Amygdala (tissue), 56 donors: ENCODE measurements at regions not wholly inside any gene's neighbourhood (a gene's known extent, or its start where the extent isn't known, plus 50 kb on each side); places are given as distances from the start of the nearest gene placed in this dataset.

Source experiments
- DNase-seq, 56 donors: peaks; one replicate each; lab custom pipeline; 2025; lab: John Stamatoyannopoulos, UW

- peak in 7 of 56 donors; percentile 1 to 37 (median 10) for DNase-seq
Observed at GRCh38 chr3:24829629-24830229, 335.1 kb upstream of the THRB start.

GRCh38 chr3:24830230-24831152, 335.8 kb upstream of the THRB start:
- DNase-seq: peak in 8 of 56 donors; percentile 3 to 29 (median 8)

- no peak for DNase-seq
Observed at GRCh38 chr3:24831221-24831620, 336.6 kb upstream of the THRB start.

- DNase-seq: no peak
Observed at GRCh38 chr3:24832891-24833290, 338.2 kb upstream of the THRB start.

- no peak for DNase-seq
Observed at GRCh38 chr3:24834442-24834841, 339.8 kb upstream of the THRB start.

- no peak for DNase-seq
Observed at GRCh38 chr3:24835510-24835909, 340.9 kb upstream of the THRB start.

GRCh38 chr3:24837601-24838000, 343.0 kb upstream of the THRB start:
- no peak for DNase-seq

- DNase-seq: no peak
Observed at GRCh38 chr3:24838533-24838932, 343.9 kb upstream of the THRB start.

- DNase-seq: peak in 1 of 56 donors; percentile 0
Observed at GRCh38 chr3:24843955-24844354, 349.3 kb upstream of the THRB start.

- DNase-seq: no peak
Observed at GRCh38 chr3:24845524-24846155, 351.0 kb upstream of the THRB start.

- no peak for DNase-seq
Observed at GRCh38 chr3:24846286-24846860, 351.7 kb upstream of the THRB start.

- DNase-seq: no peak
Observed at GRCh38 chr3:24850245-24850644, 355.6 kb upstream of the THRB start.

- DNase-seq: no peak
Observed at GRCh38 chr3:24853685-24854490, 359.2 kb upstream of the THRB start.

GRCh38 chr3:24854748-24855147, 360.1 kb upstream of the THRB start:
- no peak for DNase-seq

- no peak for DNase-seq
Observed at GRCh38 chr3:24857945-24858344, 363.3 kb upstream of the THRB start.

- no peak for DNase-seq
Observed at GRCh38 chr3:24863215-24863614, 368.6 kb upstream of the THRB start.

GRCh38 chr3:24867783-24868182, 373.1 kb upstream of the THRB start:
- DNase-seq: no peak

GRCh38 chr3:24881239-24881638, 386.6 kb upstream of the THRB start:
- DNase-seq: no peak

GRCh38 chr3:24886501-24886900, 391.9 kb upstream of the THRB start:
- no peak for DNase-seq

- DNase-seq: no peak
Observed at GRCh38 chr3:24890012-24890411, 395.4 kb upstream of the THRB start.
